ENCODE measurements at regions not wholly inside any gene's neighbourhood (a gene's known extent, or its start where the extent isn't known, plus 50 kb on each side); places are given as distances from the start of the nearest gene placed in this dataset.

DNA sequence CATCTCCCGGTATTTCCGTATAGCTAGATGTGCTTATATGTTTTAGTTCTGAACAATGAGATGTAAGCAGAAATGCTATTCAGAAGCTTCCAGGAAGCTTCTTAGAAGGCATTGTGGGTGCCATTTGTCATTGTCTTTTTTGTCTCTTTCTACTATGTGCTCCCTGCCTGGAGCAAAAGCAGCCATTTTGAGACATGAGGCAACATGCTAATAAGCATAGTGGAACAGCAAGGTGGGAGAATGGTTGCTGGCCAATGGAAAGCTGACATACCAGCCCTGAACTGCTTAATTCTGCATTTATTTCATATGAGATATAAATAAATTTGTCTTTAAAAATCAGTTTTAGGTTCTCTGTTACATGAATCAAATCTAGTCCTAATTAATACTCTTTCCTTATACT is 299.7 kb downstream of the LMO7 start:
- H3K27ac ChIP-seq = no peak overlapping the region
- H3K9me3 ChIP-seq = no peaks in the 10 kb centered on the region
- H3K36me3 ChIP-seq = no peaks in the 10 kb centered on the region
- TF ChIP-seq, protein P1, sequence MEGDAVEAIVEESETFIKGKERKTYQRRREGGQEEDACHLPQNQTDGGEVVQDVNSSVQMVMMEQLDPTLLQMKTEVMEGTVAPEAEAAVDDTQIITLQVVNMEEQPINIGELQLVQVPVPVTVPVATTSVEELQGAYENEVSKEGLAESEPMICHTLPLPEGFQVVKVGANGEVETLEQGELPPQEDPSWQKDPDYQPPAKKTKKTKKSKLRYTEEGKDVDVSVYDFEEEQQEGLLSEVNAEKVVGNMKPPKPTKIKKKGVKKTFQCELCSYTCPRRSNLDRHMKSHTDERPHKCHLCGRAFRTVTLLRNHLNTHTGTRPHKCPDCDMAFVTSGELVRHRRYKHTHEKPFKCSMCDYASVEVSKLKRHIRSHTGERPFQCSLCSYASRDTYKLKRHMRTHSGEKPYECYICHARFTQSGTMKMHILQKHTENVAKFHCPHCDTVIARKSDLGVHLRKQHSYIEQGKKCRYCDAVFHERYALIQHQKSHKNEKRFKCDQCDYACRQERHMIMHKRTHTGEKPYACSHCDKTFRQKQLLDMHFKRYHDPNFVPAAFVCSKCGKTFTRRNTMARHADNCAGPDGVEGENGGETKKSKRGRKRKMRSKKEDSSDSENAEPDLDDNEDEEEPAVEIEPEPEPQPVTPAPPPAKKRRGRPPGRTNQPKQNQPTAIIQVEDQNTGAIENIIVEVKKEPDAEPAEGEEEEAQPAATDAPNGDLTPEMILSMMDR (IDR thresholded peaks at IDR 0.05) = no peak
- TF ChIP-seq POLR2A (IDR thresholded peaks at IDR 0.05) = no peak
- no peak for TF ChIP-seq EP300 (IDR thresholded peaks at IDR 0.05)
- H3K27me3 ChIP-seq = no peaks in the 10 kb centered on the region
- no peaks in the 10 kb centered on the region for H3K4me1 ChIP-seq
- no peak for DNase-seq (ENCODE audit: low spot score in 2 of 2)
- WGBS, 2 donors = 97 to 98% methylated on average over 2 of the region's 2 CpGs
- no peak overlapping the region for H3K4me3 ChIP-seq

DNA sequence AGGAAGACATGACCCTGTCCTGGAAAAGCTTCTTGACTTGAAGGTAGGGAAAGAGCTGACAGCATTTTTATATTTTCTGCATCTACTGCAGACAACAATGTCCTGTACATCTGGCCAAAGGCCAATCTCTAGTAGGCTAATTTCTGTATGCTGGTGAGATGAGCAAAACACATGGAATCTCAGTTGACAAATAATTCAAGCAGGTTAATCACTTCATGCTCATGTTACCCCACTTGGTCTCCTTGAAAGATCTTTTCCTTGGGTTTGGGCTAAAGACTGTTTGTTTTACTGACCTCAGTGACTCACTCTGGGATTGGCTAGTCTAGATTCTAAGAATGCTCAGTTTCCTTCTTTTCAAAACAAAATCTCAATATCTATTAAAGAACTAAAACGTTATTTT is 298.8 kb downstream of the LMO7 start:
- H3K27ac ChIP-seq = no peak overlapping the region
- no peak overlapping the region for H3K4me3 ChIP-seq
- H3K9me3 ChIP-seq = no peaks in the 10 kb centered on the region
- H3K27me3 ChIP-seq = no peaks in the 10 kb centered on the region
- H3K36me3 ChIP-seq = no peaks in the 10 kb centered on the region
- no peak for TF ChIP-seq POLR2A (IDR thresholded peaks at IDR 0.05)
- TF ChIP-seq EP300 (IDR thresholded peaks at IDR 0.05) = no peak
- TF ChIP-seq, protein P1 (IDR thresholded peaks at IDR 0.05) = no peak
- no peak for DNase-seq (ENCODE audit: low spot score in 2 of 2)
- no peaks in the 10 kb centered on the region for H3K4me1 ChIP-seq
- 60 to 63% methylated on average over 1 of the region's 1 CpG for WGBS, 2 donors

DNA sequence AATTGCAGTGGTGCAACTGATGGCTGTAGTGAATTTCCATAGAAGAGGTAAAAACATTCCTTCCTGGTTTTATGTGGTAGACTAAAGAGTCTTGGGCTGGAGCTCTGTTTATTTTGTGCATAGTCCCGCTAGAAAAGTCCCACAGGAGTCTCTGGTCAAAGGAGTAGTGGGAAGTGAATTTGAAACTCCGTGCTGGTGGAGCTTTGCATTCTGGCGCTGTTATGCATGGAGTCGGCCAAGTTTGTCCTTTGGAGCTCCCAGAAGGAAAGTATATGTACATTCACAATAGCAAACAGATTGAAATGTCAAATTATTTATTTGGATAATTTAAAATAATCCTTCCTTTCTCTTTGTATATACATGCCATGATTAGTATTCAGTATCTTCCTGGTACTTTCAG is 296.5 kb downstream of the LMO7 start:
- no peak overlapping the region for H3K4me3 ChIP-seq
- no peak for DNase-seq (ENCODE audit: low spot score in 2 of 2)
- no peak overlapping the region for H3K27ac ChIP-seq
- no peaks in the 10 kb centered on the region for H3K4me1 ChIP-seq
- H3K36me3 ChIP-seq = no peaks in the 10 kb centered on the region
- TF ChIP-seq POLR2A (IDR thresholded peaks at IDR 0.05) = no peak
- TF ChIP-seq, protein P1 (IDR thresholded peaks at IDR 0.05) = no peak
- TF ChIP-seq EP300 (IDR thresholded peaks at IDR 0.05) = no peak
- WGBS, 2 donors = 63 to 67% methylated on average over 4 of the region's 4 CpGs
- H3K9me3 ChIP-seq = no peaks in the 10 kb centered on the region
- no peaks in the 10 kb centered on the region for H3K27me3 ChIP-seq

DNA sequence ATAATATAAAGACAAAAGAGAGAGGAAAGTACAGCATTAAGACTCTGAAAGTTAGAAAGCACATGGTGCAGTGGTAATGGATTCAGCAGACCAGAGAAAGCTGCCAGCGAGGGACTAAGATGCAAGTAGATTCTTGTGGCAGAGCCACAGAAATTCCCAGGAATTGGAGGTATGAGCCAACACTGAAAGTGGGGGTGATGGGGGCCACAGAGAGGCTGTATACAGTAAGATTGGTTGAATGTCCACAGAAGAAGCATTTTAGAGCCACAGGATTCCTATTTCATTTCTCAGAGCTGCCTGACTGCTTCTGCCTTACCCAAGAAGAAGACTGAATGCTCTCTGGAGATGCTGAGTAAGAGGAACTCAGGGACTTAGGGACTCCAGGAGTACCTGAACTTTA is 295.0 kb downstream of the LMO7 start:
- Histone ChIP-seq H3K27me3 (no peaks in the 10 kb centered on the region), H3K27ac (no peak overlapping the region), H3K9me3 (no peaks in the 10 kb centered on the region), H3K4me1 (no peaks in the 10 kb centered on the region), H3K4me3 (no peak overlapping the region), H3K36me3 (no peaks in the 10 kb centered on the region)
- TF ChIP-seq EP300 (IDR thresholded peaks at IDR 0.05) (no peak), POLR2A (IDR thresholded peaks at IDR 0.05) (no peak)
- TF ChIP-seq, protein P1 (IDR thresholded peaks at IDR 0.05) = no peak
- DNase-seq (ENCODE audit: low spot score in 2 of 2) = no peak
- WGBS, 2 donors = 87 to 88% methylated on average over 1 of the region's 1 CpG

DNA sequence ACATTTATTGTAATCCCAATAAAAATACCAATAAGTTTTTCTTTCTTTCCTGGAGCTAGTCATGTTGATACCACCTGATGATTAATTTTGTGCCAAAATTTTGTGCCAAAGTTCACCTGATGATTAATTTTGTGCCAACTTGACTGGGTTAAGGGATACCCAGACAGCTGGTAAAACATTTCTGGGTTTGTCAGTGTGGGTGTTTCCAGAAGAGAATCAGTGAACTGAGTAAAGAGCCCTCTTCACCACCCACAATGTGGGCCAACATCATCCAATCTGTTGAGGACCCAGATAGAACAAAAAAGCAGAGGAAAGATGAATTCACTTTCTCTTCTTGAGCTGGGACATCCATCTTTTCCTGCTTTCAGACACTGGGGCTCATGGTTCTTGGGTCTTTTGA is 292.9 kb downstream of the LMO7 start:
- DNase-seq (ENCODE audit: low spot score in 2 of 2) = no peak
- TF ChIP-seq, protein P1 (IDR thresholded peaks at IDR 0.05) = no peak
- TF ChIP-seq EP300 (IDR thresholded peaks at IDR 0.05) (no peak), POLR2A (IDR thresholded peaks at IDR 0.05) (no peak)
- H3K27me3 ChIP-seq = no peaks in the 10 kb centered on the region
- no peaks in the 10 kb centered on the region for H3K36me3 ChIP-seq
- no peak overlapping the region for H3K4me3 ChIP-seq
- H3K27ac ChIP-seq = no peak overlapping the region
- no peaks in the 10 kb centered on the region for H3K4me1 ChIP-seq
- no peaks in the 10 kb centered on the region for H3K9me3 ChIP-seq

Measured in tibial nerve (tissue), 4 donors.